OCI-LY3 (cell line): ENCODE measurements at regions not wholly inside any gene's neighbourhood (a gene's known extent, or its start where the extent isn't known, plus 50 kb on each side); places are given as distances from the start of the nearest gene placed in this dataset.
"Not testable (repeated sequence)": the region's sequence is repeated elsewhere in the genome, so short reads cannot be mapped to it uniquely, and the experiment has no call there.

ENCODE experiments used
- H2AFZ ChIP-seq: fragments of 200-600, 300-600 bp; shearing (Covaris generic); 2 replicates; pipeline ENCODE4 v1.6.0; 2014; ENCODE audit warnings: antibody characterized with exemption, low read depth, low read length
- H3K27ac ChIP-seq: fragments of 200-600, 300-600 bp; sonication (generic); 2 replicates; pipeline ENCODE4 v1.5.1; 2014; ENCODE audit warnings: mild to moderate bottlenecking, low read length, moderate library complexity, mixed read lengths
- H3K27me3 ChIP-seq: fragments of 200-600, 300-600 bp; sonication (generic); 2 replicates; pipeline ENCODE4 v1.6.1; 2014; ENCODE audit warnings: low read depth, low read length, mixed read lengths
- H3K36me3 ChIP-seq: fragments of 200-600, 300-600 bp; sonication (generic); replicated peaks from 2 replicates; pipeline ENCODE3; 2014; ENCODE audit warnings: low read depth, low read length, mixed read lengths
- H3K4me1 ChIP-seq: fragments of 300-600, 200-600 bp; sonication (generic); 2 replicates; pipeline ENCODE4 v1.6.1; 2014; ENCODE audit warnings: low read length, mixed read lengths
- H3K4me2 ChIP-seq: fragments of 200-600, 300-600 bp; sonication (generic); 2 replicates; pipeline ENCODE4 v1.6.1; 2014; ENCODE audit warnings: low read length, mixed read lengths
- H3K4me3 ChIP-seq: fragments of 300-600, 200-600 bp; sonication (generic); 2 replicates; pipeline ENCODE4 v1.5.1; 2014; ENCODE audit warnings: antibody characterized with exemption, mild to moderate bottlenecking, low read length, moderate library complexity
- H3K79me2 ChIP-seq: fragments of 300-600, 200-600 bp; shearing (Covaris generic); 2 replicates; pipeline ENCODE4 v1.6.1; 2014; ENCODE audit warnings: mild to moderate bottlenecking, low read length, mixed read lengths
- H3K9ac ChIP-seq: fragments of 300-600, 200-600 bp; shearing (Covaris generic); 2 replicates; pipeline ENCODE4 v1.6.0; 2014; ENCODE audit warnings: mild to moderate bottlenecking, low read length, moderate library complexity
- H3K9me3 ChIP-seq: fragments of 200-600, 300-600 bp; shearing (Covaris generic); 2 replicates; pipeline ENCODE4 v1.6.1; 2014; ENCODE audit warnings: low read length, mixed read lengths; ENCODE audit not compliant: insufficient read depth
- H4K20me1 ChIP-seq: fragments of 200-600, 300-600 bp; sonication (generic); 2 replicates; pipeline ENCODE4 v1.6.1; 2016; ENCODE audit warnings: low read length, mixed read lengths; ENCODE audit not compliant: insufficient read depth
- CTCF ChIP-seq: fragments of 200-600, 300-600 bp; sonication (generic); IDR thresholded peaks from 2 replicates; pipeline ENCODE4 v1.5.1; 2014; ENCODE audit warnings: antibody characterized with exemption, low read length, low read depth
- EZH2phosphoT487 ChIP-seq: fragments of 200-600 bp; shearing (Covaris generic); IDR thresholded peaks from 2 replicates; pipeline ENCODE4 v1.6.1; 2018; ENCODE audit warnings: antibody characterized with exemption, mixed run types, low read depth

- Histone ChIP-seq H3K9ac (no peak overlapping the region), H3K4me2 (no peak overlapping the region), H3K4me3 (no peak overlapping the region), H3K36me3 (no peaks in the 10 kb centered on the region), H2AFZ (no peak overlapping the region), H3K4me1 (no peaks in the 10 kb centered on the region), H3K27me3 (no peaks in the 10 kb centered on the region), H4K20me1 (no peaks in the 10 kb centered on the region), H3K79me2 (no peaks in the 10 kb centered on the region), H3K9me3 (no peaks in the 10 kb centered on the region), H3K27ac (no peak overlapping the region)
- TF ChIP-seq EZH2phosphoT487 (no peak), CTCF (peak; percentile 24)
These were observed 230.9 kb upstream of the HTR1E start for GRCh38 chr6:86706449-86706848.

GRCh38 chr6:86701228-86701627 lies 236.1 kb upstream of the HTR1E start:
- H3K27ac ChIP-seq, H3K4me3 ChIP-seq, H2AFZ ChIP-seq, H3K27me3 ChIP-seq, H3K9ac ChIP-seq, H3K36me3 ChIP-seq, H3K4me2 ChIP-seq, H4K20me1 ChIP-seq, H3K79me2 ChIP-seq, H3K4me1 ChIP-seq, H3K9me3 ChIP-seq: not testable (repeated sequence)

GRCh38 chr6:86686496-86686895 lies 250.8 kb upstream of the HTR1E start:
- Histone ChIP-seq H3K27me3 (no peaks in the 10 kb centered on the region), H4K20me1 (no peaks in the 10 kb centered on the region), H3K4me3 (no peak overlapping the region), H2AFZ (no peak overlapping the region), H3K79me2 (no peaks in the 10 kb centered on the region), H3K9ac (no peak overlapping the region), H3K9me3 (no peaks in the 10 kb centered on the region), H3K27ac (no peak overlapping the region), H3K36me3 (no peaks in the 10 kb centered on the region), H3K4me1 (no peaks in the 10 kb centered on the region), H3K4me2 (no peak overlapping the region)
- TF ChIP-seq EZH2phosphoT487 (no peak), CTCF (no peak)

DNA sequence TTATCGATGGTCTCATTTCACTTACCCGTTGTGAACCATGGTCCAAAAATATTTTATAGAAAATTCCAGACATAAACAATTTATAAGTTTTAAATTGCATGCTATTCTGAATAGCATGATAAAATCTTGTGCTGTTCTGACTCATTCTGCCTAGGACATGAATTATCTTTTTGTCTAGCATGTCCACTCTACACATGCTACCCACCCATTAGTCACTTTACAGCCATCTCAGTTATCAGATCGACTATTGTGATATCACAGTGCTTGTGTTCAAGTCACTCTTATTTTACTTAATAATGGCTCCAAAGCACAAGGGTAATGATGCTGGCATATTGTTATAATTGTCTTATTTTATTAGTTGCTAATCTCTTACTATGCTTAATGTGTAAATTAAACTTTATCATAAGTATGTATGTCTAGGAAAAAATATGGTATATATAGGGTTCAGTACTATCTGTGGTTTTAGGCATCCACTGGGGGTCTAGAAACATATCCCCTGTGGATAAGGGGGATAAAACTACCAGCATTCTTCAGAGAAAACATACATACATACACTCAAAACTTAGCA lies 252.0 kb upstream of the HTR1E start:
- Histone ChIP-seq H3K4me2 (no peak overlapping the region), H2AFZ (no peak overlapping the region), H3K27me3 (no peaks in the 10 kb centered on the region), H3K4me3 (no peak overlapping the region), H4K20me1 (no peaks in the 10 kb centered on the region), H3K27ac (no peak overlapping the region), H3K79me2 (no peaks in the 10 kb centered on the region), H3K36me3 (no peaks in the 10 kb centered on the region), H3K4me1 (no peaks in the 10 kb centered on the region), H3K9ac (no peak overlapping the region), H3K9me3 (no peaks in the 10 kb centered on the region)
- no peak for TF ChIP-seq EZH2phosphoT487
- TF ChIP-seq CTCF = no peak
